Colonic mucosa (tissue), 4 donors: ENCODE measurements at regions not wholly inside any gene's neighbourhood (a gene's known extent, or its start where the extent isn't known, plus 50 kb on each side); places are given as distances from the start of the nearest gene placed in this dataset.
"Not testable (repeated sequence)": the region's sequence is repeated elsewhere in the genome, so short reads cannot be mapped to it uniquely, and the experiment has no call there.

Source experiments
- DNase-seq: peaks from one replicate; pipeline ENCODE4 v3.0.0-alpha.2; 2020
- H3K27ac ChIP-seq: fragments of 200-600 bp; one replicate; pipeline ENCODE4 v1.8.0; 2021
- H3K27me3 ChIP-seq: fragments of 200-600 bp; one replicate; pipeline ENCODE4 v1.8.0; 2021
- H3K36me3 ChIP-seq: fragments of 200-600 bp; one replicate; pipeline ENCODE4 v1.8.0; 2021
- H3K4me1 ChIP-seq: fragments of 200-600 bp; one replicate; pipeline ENCODE4 v1.8.0; 2021; ENCODE audit warnings: mild to moderate bottlenecking
- H3K4me3 ChIP-seq: fragments of 200-600 bp; one replicate; pipeline ENCODE4 v1.8.0; 2021
- H3K9ac ChIP-seq, 2 donors: one replicate each; pipeline ENCODE4 v1.7.0; 2013; ENCODE audit warnings: control low read depth in 2 of 2, low read depth in 2 of 2, low read length in 2 of 2
- H3K9me3 ChIP-seq: fragments of 200-600 bp; one replicate; pipeline ENCODE4 v1.8.0; 2021
- CTCF ChIP-seq: fragments of 200-600 bp; IDR thresholded peaks from one replicate; pipeline ENCODE4 v1.8.0; 2022; ENCODE audit warnings: antibody characterized with exemption, mild to moderate bottlenecking
- intact Hi-C: fragments of 100-400 bp; cut with DNase I; formaldehyde crosslinking; loops from one replicate; pipeline ENCODE4 v1.14.1; 2022
- donor health status: healthy.
- donor health status: DM: no; HTN: no; CAD: no.
- donor health status: DM: no; HTN: no; CAD: no.

GRCh38 chr1:47690341-47691250, 252.8 kb downstream of the FOXD2 start:
- Histone ChIP-seq H3K4me1 (no peaks in the 10 kb centered on the region), H3K36me3 (no peaks in the 10 kb centered on the region), H3K27ac (no peak overlapping the region), H3K4me3 (no peak overlapping the region), H3K9ac (no peak overlapping the region), H3K9me3 (no peaks in the 10 kb centered on the region), H3K27me3 (no peaks in the 10 kb centered on the region)
- DNase-seq, result peak; percentile 10
- no peak for TF ChIP-seq CTCF
- intact Hi-C loops, result no loop called here

- H3K9me3 ChIP-seq, H3K36me3 ChIP-seq, H3K27ac ChIP-seq, H3K9ac ChIP-seq, H3K4me1 ChIP-seq, intact Hi-C loops, H3K27me3 ChIP-seq, DNase-seq, H3K4me3 ChIP-seq: not testable (repeated sequence)
Measured at GRCh38 chr1:47691293-47691692, 253.4 kb downstream of the FOXD2 start.

GRCh38 chr1:47692196-47692595, 254.4 kb downstream of the FOXD2 start:
- intact Hi-C loops, result no loop called here
- peak; percentile 12 for DNase-seq
- H3K9ac ChIP-seq, result no peak overlapping the region

GRCh38 chr1:47693115-47693514, 255.3 kb downstream of the FOXD2 start:
- H3K4me1 ChIP-seq, result peaks cover 7% of the 10 kb centered on the region
- no peak for TF ChIP-seq CTCF
- no peaks in the 10 kb centered on the region for H3K36me3 ChIP-seq
- intact Hi-C loops, result no loop called here
- no peaks in the 10 kb centered on the region for H3K27me3 ChIP-seq
- H3K9ac ChIP-seq, result no peak overlapping the region
- H3K4me3 ChIP-seq, result no peak overlapping the region
- no peak for DNase-seq
- no peaks in the 10 kb centered on the region for H3K9me3 ChIP-seq
- no peak overlapping the region for H3K27ac ChIP-seq

More at GRCh38 chr1:47692196-47692595, 254.4 kb downstream of the FOXD2 start:
- no peaks in the 10 kb centered on the region for H3K27me3 ChIP-seq
- no peaks in the 10 kb centered on the region for H3K9me3 ChIP-seq
- H3K27ac ChIP-seq, result no peak overlapping the region
- H3K36me3 ChIP-seq, result no peaks in the 10 kb centered on the region
- H3K4me3 ChIP-seq, result no peak overlapping the region
- TF ChIP-seq CTCF, result no peak
- H3K4me1 ChIP-seq, result peaks cover 7% of the 10 kb centered on the region

- no peak for TF ChIP-seq CTCF
- no peak overlapping the region for H3K4me3 ChIP-seq
- no peaks in the 10 kb centered on the region for H3K27me3 ChIP-seq
- H3K9ac ChIP-seq, result no peak overlapping the region
- no peak overlapping the region for H3K27ac ChIP-seq
- peaks cover 12% of the 10 kb centered on the region for H3K4me1 ChIP-seq
- no peaks in the 10 kb centered on the region for H3K36me3 ChIP-seq
- DNase-seq, result peak; percentile 11
- H3K9me3 ChIP-seq, result no peaks in the 10 kb centered on the region
- intact Hi-C loops, result no loop called here
Measured at GRCh38 chr1:47694011-47694890, 256.4 kb downstream of the FOXD2 start.
